NCI-H82 treated with DMSO at 0.1 percent for 48 hours (cell line): ENCODE measurements at regions not wholly inside any gene's neighbourhood (a gene's known extent, or its start where the extent isn't known, plus 50 kb on each side); places are given as distances from the start of the nearest gene placed in this dataset.
A peak's percentile ranks its signal among the peaks of the same experiment; 100 is the strongest.

Source experiments
- DNase-seq: peaks from one replicate; lab custom pipeline; 2025; ENCODE audit not compliant: unreplicated experiment; lab: John Stamatoyannopoulos, UW

DNA sequence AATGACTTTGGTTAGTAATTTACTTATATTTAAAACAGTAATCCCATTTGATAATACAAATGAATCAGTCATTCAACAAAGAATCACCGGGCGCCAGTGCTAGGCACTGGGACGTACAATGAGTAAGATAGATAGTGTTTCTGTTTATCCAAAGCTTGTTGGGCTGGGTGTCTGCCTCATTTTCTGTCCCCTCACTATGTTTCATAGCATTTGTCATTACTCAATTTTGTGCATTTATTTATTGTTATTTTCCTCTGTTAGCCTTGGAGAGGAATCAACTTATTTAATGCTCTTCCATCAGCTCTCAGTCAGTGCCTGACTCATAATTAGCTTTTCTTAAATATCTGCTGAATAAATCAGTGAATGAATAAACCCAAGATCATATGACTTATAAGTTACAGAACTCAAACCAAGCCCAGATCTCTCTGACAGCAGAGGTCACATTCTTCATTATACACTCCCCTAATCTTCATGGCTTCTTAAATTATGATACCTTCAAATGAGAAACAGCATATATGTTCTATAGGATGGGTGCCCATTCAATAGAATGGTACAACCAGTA, 86.2 kb downstream of the TSPAN8 start:
- DNase-seq, result no peak

DNA sequence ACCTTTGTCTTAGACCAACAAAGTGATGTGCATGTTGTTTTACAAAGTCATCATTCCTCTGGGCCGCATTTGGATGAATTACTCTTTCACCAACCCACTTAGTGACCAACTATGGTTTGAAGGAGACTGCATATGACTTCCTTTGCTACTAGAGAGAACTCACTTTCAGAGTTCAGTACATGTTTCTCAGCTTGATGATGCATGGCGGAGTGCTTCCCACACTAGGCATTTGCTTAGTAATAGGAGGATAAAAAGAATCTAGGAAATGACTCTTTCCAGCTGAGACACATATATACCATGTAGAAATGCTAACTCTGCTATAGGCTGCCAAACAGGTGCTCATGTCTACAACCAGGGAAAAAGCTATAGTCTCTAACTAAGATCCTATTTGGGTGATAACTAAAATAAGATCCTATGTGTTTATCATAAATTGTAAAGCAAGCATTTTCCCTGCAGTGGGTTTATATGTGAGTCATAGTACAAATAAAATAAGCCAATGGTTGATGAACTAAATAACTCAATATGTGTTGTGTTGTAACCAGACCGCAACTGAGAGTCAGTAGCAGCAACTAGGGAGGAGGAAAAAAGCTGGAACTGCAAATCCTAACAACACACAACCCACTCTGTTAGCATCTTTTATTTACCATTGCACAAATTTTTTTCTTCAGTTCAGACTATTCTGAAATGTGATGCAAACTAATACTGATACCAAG, 87.2 kb downstream of the TSPAN8 start:
- DNase-seq, result no peak

DNA sequence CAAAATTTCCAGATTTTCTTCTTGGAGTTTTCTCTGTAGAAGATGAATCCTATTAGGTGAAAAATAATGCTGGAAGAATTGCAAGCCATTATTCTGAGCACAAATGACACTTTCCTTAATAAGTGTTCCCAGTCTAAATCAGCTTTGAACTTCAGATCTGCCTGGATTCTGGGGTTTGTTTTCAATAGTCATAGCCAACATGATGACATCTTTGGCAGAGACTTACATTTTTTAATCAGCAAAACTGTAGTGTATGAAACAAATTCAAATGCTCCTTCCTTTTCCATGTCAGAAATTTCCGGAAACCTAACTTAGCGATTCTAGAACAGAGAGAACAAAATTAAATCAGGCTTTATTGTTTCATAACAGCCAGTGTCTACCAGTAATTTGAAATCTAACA, 88.5 kb downstream of the TSPAN8 start:
- no peak for DNase-seq

DNA sequence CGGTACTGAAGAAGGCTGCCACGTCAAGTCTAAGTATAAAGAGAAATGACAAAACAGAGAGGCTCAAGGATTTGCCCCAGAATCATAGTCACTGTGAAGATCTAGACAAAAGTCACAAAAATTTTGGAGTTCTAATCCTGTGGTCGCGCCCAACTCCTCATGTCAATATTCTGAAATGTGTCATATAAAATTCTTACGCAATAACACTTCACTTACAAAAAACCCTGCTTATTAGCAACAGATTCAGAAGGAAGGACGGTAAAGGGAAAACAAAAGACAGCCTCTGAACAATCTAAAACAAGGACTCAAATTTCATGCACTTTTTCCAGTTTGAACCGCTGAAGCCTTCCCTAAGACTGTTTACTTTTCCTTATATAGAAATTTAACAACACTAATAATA, 94.7 kb downstream of the TSPAN8 start:
- no peak for DNase-seq

DNA sequence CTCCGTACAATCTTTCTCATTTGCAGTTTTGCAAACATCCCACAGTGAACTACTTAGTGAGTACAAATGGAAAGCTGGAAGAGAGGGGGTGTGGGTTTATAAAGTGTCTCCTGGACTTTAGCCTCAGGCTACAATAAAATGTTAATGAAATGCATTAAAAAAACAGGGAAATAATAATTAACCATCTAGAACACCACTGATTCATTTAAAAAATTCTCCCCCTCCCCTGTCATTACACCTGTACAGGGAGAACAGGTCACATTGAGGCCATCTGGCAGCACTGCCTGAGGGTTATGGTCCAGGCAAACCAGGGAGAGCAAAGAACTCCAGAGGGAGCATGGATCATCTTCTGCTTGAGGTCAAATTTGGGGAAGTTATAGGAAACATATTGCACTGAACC, 96.3 kb downstream of the TSPAN8 start:
- DNase-seq, result no peak

DNA sequence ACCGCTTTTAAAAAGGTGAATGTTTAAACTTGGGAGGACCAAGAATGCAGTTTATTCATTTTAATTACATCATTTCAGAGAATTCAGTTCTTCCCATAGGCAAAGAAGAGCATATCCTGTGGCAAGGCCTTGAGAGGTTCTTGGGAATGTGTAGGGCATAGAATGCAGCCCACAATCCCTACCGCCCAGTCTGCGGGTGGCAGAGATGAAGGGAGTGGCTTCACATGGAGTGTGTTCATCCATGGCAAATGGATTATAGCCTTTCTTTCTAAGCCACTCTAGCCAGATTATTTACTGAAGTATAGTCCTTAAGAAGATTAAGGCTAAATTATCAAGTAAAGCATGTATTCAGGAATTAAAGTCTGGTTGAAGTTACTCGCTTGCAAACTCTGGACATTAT, 97.4 kb downstream of the TSPAN8 start:
- peak; percentile 89 for DNase-seq

DNA sequence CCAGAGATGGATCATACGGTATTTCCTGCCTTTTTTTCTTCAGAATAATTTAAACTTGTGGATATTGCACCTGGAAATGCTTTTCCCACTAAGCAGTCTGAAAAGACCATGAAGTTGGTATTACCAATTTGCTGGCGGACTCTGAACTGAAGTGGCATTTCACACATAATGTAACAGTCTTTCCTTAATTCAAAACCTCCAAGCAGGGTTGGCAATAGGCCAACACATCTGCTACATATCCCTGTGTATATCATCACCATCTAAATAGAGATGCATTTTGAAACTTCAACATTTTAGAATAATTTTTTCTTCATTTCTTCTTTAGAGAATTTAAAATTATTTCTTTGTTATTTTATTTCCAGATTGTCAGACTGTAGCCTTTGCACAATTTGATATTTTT, 100.5 kb downstream of the TSPAN8 start:
- DNase-seq, result no peak

DNA sequence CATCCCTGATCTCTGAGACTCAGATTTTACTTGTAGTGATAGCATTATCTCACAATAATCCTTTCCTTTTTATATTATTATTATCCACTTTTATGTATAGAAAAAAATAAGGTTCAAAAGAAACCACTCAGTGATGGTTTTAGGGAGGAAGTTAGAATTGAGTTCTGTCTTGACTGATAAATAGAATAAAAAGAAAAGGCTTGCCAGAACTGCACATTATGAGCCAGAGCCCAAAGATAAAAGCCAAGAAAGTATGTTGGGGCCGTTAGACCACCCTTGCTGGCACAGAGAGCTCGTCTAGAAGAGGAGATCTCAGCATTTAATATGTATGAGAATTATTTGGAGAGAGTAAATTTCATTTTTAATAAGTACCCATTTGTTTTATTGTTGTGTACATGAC, 103.2 kb downstream of the TSPAN8 start:
- DNase-seq, result no peak

DNA sequence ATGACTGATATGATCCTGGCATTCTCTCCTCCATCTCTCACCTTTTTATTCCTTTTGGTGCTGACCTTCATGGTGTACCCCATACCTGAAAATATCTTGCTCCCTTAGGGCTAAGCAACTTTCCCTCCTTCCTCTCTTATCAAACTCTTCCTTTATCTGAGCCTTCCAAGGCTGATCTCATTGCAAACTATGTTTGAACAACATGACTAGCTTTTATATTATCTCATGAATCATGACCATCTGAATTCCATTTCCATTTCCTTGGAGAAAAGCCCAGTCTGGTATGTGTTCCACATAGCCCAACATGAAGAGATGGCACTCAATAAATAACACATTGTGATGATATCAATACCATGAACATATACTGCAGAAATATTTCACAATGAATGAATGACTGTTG, 111.6 kb downstream of the TSPAN8 start:
- DNase-seq, result no peak

DNA sequence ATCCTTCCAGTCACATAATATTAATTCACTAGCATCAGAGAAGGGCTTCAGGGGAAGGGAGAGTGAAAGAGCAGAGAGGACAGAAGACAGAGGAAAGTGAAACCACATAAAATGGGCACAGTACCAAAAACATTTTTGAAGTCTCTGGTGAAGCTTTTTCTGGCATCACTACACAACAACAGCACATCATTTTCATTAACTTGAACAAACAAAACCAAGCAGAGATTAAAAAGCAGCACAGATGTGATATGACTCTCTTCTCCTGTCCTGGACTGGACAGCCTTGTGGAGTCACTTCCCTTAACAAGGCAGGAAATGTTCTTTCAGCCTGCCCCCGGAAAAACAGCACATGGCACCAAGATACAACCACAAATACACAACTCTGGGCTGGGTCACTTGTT, 112.0 kb downstream of the TSPAN8 start:
- no peak for DNase-seq

DNA sequence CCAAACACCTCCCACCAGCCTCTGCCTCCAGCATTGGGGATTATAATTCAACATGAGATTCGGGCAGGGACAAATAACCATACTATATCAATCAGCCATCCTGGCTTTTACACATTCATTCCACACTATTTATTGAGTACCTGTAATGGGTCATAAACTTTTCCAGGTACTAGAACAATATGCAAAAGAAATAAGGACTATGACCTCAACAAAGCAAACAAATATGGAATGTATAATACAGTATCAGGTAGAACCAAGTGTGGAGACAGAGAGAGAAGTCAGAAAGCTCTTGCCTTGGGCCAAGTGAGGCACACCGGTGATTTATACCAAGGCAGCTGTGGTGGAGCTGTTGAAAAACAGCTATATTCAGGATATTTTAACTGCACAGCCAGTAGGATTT, 116.3 kb downstream of the TSPAN8 start:
- DNase-seq, result no peak

DNA sequence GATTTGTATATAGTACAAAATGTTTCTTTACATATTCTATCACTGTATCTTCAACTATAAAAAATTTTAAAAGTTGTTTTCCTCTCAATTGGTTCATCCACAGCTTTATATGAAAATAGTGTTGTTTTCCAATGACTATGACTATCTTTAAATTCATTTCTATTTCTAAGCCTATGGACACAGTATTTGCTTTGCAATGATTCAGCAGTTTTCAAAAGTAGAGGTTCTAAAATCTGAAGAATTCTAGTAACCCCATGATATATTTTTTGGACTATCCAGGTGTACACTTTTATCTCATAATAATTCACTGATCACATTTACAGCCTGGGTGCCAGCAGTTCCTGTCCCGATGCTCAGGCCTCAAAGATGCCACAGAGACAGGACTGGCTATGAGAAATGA, 118.4 kb upstream of the PTPRR start:
- DNase-seq, result no peak

DNA sequence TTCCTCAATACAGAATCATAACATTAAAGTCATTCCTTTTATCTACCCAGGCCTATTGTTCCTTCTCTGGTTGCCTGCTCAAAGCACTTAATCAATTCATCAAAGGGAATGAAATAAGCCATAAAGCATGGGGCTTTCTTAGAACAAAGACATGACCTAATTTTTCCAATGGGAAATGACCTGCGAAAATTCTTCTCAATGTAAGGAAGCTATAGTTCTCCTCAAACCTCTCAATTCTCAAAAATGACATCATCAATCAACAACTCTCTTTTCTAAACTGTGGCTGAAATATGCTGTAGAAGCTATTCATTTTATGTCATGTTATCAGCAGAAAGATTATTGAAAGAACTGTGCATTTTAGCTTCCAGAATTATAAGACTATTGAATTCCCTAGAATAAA, 116.0 kb upstream of the PTPRR start:
- DNase-seq, result no peak

DNA sequence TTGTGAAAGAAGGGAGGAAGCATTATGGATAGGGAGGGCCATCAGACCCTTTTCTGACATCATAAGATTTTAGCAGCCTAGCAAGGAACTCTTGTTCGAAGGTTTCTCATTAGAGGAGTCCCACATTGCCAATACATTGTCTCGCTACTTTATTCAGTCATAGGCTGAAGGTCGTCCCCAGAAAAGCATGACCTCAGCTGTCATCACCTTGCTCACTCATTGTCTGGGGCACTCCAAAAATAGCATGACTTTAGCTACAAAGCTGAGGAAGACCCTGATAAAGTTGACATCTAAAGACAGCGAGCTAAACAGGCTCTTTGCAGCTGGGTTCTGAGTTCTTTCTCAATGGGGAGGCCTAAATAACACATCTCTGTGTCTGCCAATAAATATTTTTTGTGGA, 112.4 kb upstream of the PTPRR start:
- DNase-seq, result no peak

DNA sequence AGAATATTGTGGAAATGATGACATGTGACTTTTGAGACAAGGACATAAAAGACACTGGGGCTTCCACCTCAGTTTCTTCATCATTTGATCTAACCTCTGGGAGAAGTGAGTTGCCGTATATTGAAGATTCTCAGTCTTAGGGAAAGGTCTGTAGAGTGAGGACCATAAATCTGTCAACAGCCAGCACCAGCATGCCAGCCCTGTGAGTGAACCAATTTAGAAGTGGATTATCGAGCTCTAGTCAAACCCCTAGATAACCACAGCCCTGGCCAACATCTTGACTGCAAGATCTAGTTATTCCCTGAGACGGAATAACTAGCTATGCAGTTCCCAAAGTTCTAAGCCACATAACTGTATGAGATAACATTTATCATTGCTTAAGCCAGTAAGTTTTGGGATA, 108.8 kb upstream of the PTPRR start:
- DNase-seq, result peak; percentile 21

DNA sequence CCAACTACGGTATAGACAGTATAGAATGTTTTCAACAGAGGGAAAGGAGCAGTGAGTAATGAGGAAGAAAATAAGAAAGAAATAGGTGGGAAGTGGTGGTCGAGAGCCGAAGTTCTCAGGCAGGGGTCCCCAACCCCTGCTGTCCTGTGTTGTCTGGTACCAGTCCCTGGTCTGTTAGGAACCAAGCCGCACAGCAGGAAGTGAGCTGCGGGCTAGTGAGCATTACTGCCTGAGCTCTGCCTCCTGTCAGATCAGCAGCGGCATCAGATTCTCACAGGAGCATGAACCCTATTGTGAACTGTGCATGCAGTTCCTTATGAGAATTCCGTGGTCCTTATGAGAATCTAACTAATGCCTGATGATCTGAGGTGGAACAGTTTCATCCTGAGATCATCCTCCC, 107.3 kb upstream of the PTPRR start:
- DNase-seq, result no peak

DNA sequence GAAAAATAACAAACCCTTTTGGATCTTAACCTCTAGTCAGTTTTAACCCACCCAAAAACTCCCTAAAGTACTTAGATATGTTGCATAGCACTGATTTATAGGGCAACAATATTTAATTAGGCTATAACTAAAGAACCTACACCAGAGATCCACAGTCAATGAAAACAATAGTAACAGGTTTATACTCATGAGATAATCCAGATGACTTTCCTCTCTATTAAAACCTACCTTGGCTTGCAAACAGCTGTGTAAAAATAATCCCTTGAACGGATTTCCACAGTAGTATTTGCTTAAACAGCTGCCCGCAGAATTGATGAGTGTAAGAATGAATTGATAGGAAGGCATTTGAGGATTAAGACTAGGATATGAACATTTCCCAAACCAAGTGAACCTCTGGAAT, 104.3 kb upstream of the PTPRR start:
- DNase-seq, result peak; percentile 18

DNA sequence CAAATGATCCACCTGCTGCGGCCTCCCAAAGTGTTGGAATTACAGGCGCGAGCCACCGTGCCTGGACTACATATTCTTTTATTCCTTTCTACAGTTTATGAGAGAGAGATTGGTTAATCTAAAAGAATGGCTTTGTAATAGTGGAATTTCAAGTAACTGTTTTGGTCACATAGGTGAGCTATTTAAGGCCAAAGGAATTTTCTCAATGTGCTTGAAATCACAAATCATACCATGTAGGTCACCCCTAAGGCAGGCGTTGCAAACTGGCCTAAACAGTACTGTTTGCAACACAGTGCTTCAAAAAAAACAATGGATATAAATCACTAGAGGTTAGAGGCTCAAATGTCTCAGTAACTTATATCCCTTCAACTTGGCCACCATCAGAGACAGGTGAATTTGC, 103.7 kb upstream of the PTPRR start:
- DNase-seq, result no peak

DNA sequence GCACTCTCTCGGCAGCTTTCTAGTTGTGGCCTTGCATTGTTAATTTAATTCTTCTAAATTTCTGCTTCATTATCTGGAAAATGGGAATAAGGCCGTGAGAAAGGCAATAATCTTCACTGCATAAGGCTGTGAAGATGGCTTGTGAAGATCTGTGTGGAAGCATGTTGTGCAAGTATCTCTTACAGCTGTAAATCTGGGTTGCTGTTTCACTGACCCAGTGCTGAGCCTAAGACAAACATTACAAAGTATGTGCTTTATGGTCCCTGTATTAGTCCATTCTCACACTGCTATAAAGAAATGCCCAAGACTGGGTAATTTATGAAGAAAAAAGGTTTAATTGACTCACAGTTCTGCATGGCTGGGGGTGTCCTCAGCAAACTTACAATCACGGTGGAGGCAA, 101.0 kb upstream of the PTPRR start:
- DNase-seq, result no peak

DNA sequence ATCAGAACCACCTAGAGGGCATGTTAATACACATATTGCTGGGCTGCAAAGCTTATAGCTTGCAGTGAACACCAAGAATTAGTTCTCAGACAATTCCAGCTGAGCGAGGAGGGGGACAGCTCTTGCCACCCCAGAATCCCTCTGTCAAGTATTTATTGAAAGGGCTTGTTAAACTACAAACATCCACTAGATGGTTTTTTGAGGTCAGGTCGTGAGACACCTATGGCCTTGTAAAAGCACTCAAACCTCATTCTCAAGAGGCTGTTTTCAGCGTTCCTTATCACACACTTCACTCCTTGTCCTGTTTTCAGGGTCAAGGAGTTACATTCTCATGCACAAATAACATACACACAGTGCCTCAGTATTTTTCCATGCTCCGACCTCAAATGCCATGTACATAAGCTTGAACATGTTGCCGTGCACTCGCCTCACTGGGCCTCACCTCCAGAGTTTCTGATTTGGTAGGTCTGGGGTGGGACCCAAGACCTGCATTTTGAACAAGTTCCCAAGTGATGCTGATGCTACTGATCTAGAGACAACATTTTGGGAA, 98.8 kb upstream of the PTPRR start:
- no peak for DNase-seq

DNA sequence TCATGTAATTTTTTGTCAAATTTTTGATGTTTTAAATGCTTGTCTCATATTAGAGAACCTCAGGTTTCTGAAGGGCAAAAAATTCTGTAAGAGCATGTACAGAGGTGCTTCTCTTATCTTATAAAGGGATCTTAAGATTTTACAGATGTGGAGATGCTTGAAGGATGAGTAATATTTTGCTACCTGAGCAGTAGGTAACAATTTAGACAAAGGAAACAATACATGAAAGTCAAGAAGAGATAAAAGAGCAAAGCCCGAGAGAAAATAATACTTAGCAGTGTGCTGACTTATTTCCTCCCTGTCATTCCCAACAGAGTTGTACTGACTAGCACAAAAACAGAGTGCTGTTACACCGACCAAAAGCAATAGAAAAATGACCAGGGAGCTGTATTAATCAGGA, 98.1 kb upstream of the PTPRR start:
- DNase-seq, result no peak

DNA sequence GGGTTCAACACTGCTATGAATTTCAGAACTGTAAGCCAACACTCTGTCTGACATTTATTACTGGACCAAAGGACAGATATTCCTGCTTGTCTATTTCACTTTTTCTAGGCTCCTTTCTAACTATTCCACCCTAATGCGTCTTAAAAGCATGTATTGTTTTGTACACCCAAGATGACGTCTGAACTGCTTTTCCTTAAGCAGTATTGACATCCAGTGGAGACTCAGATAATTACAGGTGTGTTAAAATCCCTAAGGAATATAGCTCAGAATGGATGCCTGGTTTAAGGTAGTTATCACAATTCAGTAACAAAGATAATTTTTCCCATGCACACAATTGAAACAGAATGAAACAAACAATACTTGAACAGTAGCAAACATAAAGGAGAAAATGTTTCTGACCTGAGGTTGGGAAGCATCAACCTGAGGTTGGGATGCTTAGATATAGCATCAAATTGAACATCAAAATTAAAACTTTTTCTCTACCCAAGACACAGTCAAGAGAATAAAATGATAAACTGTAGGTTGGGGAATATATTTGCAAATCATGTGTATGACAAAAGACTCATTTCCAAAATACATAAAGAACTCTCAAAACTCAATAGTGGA, 93.7 kb upstream of the PTPRR start:
- DNase-seq, result peak; percentile 26

DNA sequence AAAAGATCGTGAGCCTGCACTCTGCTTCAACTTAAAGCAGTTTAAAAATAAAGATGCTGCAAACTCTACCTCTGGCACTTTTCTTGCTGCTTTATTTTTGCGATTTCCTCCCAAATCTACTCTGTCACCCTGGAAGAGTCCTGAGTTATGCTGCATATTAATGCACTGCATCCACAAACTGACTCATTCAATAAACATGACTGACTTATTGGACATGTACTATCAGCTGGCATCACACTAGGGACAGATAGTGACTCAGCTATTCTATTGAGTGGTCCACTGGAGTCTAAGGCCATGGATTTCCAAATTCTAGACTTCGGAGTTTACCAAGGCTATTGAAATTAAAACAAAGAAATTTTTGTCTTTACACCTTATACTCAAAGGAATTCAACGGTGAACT, 90.7 kb upstream of the PTPRR start:
- DNase-seq, result no peak
